Transverse colon (tissue), 4 donors: ENCODE measurements at regions not wholly inside any gene's neighbourhood (a gene's known extent, or its start where the extent isn't known, plus 50 kb on each side); places are given as distances from the start of the nearest gene placed in this dataset.

ENCODE experiments used
- DNase-seq: peaks from one replicate; pipeline ENCODE4 v3.0.0-alpha.2; 2019
- H3K27ac ChIP-seq, 4 donors: fragments of 200-600 bp; sonication (generic); 2 replicates each; pipeline ENCODE4 v1.5.1; 2016 to 2018; ENCODE audit warnings: inconsistent platforms in 4 of 4
- H3K27me3 ChIP-seq: fragments of 200-600 bp; sonication (generic); 2 replicates; pipeline ENCODE4 v1.5.1; 2017; ENCODE audit warnings: inconsistent platforms
- H3K36me3 ChIP-seq, 4 donors: fragments of 200-600 bp; sonication (generic); 2 replicates each; pipeline ENCODE4 v1.5.1; 2017 to 2019; ENCODE audit warnings: inconsistent platforms in 4 of 4
- H3K4me1 ChIP-seq, 4 donors: fragments of 200-600 bp; sonication (generic); 2 replicates each; pipeline ENCODE4 v1.5.1; 2017 to 2020; ENCODE audit warnings: inconsistent platforms in 4 of 4
- H3K4me3 ChIP-seq, 4 donors: fragments of 200-600 bp; sonication (generic); 1 replicate in 1 of 4; 2 replicates in 3 of 4; pipeline versions ENCODE4 v1.5.1 to v1.6.1; 2017 to 2019; ENCODE audit warnings: inconsistent platforms in 4 of 4
- H3K9me3 ChIP-seq, 2 donors: fragments of 200-600 bp; sonication (generic); 2 replicates each; pipeline ENCODE4 v1.5.1; 2017 to 2019; ENCODE audit warnings: inconsistent platforms in 2 of 2
- EP300 ChIP-seq: sonication (generic); formaldehyde crosslinking; IDR thresholded peaks from one replicate; pipeline ENCODE4 v1.6.1; 2017; ENCODE audit warnings: antibody characterized with exemption, low read depth
- POLR2A ChIP-seq: fragments of 450-650 bp; IDR thresholded peaks from one replicate; pipeline ENCODE4 v1.6.1; 2016; ENCODE audit warnings: antibody characterized with exemption, mild to moderate bottlenecking, moderate library complexity
- POLR2AphosphoS5 ChIP-seq, 3 donors: sonication (generic); formaldehyde crosslinking; IDR thresholded peaks; one replicate each; pipeline ENCODE4 v1.6.1; 2016; ENCODE audit warnings: antibody characterized with exemption in 3 of 3
- WGBS, 2 donors: methylation state at CpG; one replicate each; pipeline ENCODE4 v1.1.5; 2018; ENCODE audit warnings: low coverage in 1 of 2; 5-methylcytosine and 5-hydroxymethylcytosine counted together
- in situ Hi-C, 4 donors: fragments of 200-750 bp; cut with MboI; loops; one replicate each; pipeline versions ENCODE4 v1.15.0 to v1.15.1; 2017; ENCODE audit warnings: low sequenced_read_pairs in 3 of 4, low pct_ligation_motif_present in 1 of 4, low pct_unique_long_range_greater_than_20kb in 1 of 4
- intact Hi-C: fragments of 100-400 bp; cut with DNase I; formaldehyde crosslinking; loops from one replicate; pipeline ENCODE4 v1.15.1; 2023; ENCODE audit warnings: low total_unique reads
- TF ChIP-seq, protein P1 (sequence below), 5 experiments: fragments of 200-600 bp in 3 of 5; fragments of 450-650 bp in 2 of 5; sonication (generic) in 3 of 5; IDR thresholded peaks; 1 replicate in 2 of 5; 2 replicates in 3 of 5; pipeline ENCODE4 v1.5.1; 2016 to 2017; ENCODE audit warnings: antibody characterized with exemption in 5 of 5, inconsistent platforms in 3 of 5, mild to moderate bottlenecking in 2 of 5, moderate library complexity in 1 of 5

- 33% methylated on average over 8 of the region's 8 CpGs; no CpG with 5 or more reads in 1 of the 2 donors for WGBS, 2 donors
- TF ChIP-seq, protein P1, sequence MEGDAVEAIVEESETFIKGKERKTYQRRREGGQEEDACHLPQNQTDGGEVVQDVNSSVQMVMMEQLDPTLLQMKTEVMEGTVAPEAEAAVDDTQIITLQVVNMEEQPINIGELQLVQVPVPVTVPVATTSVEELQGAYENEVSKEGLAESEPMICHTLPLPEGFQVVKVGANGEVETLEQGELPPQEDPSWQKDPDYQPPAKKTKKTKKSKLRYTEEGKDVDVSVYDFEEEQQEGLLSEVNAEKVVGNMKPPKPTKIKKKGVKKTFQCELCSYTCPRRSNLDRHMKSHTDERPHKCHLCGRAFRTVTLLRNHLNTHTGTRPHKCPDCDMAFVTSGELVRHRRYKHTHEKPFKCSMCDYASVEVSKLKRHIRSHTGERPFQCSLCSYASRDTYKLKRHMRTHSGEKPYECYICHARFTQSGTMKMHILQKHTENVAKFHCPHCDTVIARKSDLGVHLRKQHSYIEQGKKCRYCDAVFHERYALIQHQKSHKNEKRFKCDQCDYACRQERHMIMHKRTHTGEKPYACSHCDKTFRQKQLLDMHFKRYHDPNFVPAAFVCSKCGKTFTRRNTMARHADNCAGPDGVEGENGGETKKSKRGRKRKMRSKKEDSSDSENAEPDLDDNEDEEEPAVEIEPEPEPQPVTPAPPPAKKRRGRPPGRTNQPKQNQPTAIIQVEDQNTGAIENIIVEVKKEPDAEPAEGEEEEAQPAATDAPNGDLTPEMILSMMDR (IDR thresholded peaks at IDR 0.05), result peak in 4 of 5 experiments; percentile 16 to 36 (median 22)
- TF ChIP-seq EP300 (no peak), POLR2AphosphoS5 (IDR thresholded peaks at IDR 0.05) (no peak), POLR2A (no peak)
- intact Hi-C loops, result no loop called here
- Histone ChIP-seq H3K4me3 (no peak overlapping the region), H3K4me1 (no peaks in the 10 kb centered on the region), H3K36me3 (no peaks in the 10 kb centered on the region), H3K27ac (no peak overlapping the region), H3K9me3 (no peaks in the 10 kb centered on the region), H3K27me3 (peaks cover 2% of the 10 kb centered on the region)
- in situ Hi-C loops, result loop anchor here in 1 of 4 donors (25.0 kb wide), 1 partner anchor 295 kb away; no protein-coding TSS in a partner anchor
- DNase-seq, result no peak
These were observed 149.0 kb upstream of the PRMT8 start for GRCh38 chr12:3342051-3342450.

DNA sequence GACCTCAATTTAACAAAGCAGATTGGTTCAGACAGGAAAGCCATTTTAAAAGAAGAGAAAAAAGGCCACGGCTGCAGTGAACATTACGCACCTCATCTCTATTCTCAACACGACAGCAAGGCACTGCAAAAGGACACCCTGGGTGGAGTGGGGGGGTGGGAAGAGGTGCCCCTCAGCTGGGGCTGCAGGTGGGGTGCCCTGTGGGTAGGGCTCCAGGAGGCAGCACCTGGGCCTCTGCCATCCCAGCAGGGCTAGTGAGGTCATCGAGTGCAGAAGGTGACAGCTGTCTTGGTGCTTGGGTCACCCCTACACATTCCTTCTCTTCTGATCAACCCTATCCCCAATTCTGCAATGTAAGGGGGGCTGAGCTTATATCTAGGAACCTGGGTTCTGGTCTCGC, 142.9 kb upstream of the PRMT8 start:
- DNase-seq, result no peak
- Histone ChIP-seq H3K27me3 (no peaks in the 10 kb centered on the region), H3K36me3 (no peaks in the 10 kb centered on the region), H3K4me1 (no peaks in the 10 kb centered on the region), H3K27ac (no peak overlapping the region), H3K4me3 (no peak overlapping the region), H3K9me3 (no peaks in the 10 kb centered on the region)
- intact Hi-C loops, result no loop called here
- 82 to 100% methylated on average over 1 to 5 of the region's 5 CpGs for WGBS, 2 donors
- in situ Hi-C loops, result loop anchor here in 1 of 4 donors (25.0 kb wide), 1 partner anchor 289 kb away; no protein-coding TSS in a partner anchor
- TF ChIP-seq POLR2A, result no peak
- TF ChIP-seq, protein P1 (IDR thresholded peaks at IDR 0.05), result no peak
- no peak for TF ChIP-seq POLR2AphosphoS5 (IDR thresholded peaks at IDR 0.05)
- TF ChIP-seq EP300, result no peak

- no peak overlapping the region for H3K4me3 ChIP-seq
- no peak for TF ChIP-seq POLR2A
- no peak for TF ChIP-seq EP300
- no peak for TF ChIP-seq POLR2AphosphoS5 (IDR thresholded peaks at IDR 0.05)
- TF ChIP-seq, protein P1 (IDR thresholded peaks at IDR 0.05), result no peak
- no peak for DNase-seq
- intact Hi-C loops (no loop called here), in situ Hi-C loops (no loop called here)
- no peaks in the 10 kb centered on the region for H3K4me1 ChIP-seq
- no peaks in the 10 kb centered on the region for H3K36me3 ChIP-seq
- no peaks in the 10 kb centered on the region for H3K9me3 ChIP-seq
- H3K27me3 ChIP-seq, result peaks cover 5% of the 10 kb centered on the region
- 71% methylated on average over 4 of the region's 4 CpGs; no CpG with 5 or more reads in 1 of the 2 donors for WGBS, 2 donors
- no peak overlapping the region for H3K27ac ChIP-seq
These were observed 140.6 kb upstream of the PRMT8 start for GRCh38 chr12:3350432-3350831.

DNA sequence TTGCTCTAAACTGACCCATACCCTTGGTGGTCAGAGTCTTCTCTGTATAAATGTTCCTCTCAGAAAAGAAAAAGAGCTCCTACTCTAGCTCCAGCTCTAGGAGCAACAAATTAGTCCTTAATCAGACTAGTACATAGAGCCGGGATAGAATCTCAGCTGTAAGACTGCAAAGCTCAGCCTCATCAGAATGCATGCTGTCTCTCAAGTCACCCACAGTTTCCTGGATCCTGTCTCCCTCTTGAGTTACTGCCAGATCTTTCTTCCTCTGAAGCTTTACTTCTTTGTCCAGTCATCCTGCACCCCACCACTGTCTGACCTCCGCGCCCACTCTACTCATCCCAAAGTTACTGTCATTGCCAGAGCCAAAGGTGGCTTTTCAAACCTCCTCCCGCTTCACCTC, 139.3 kb upstream of the PRMT8 start:
- H3K36me3 ChIP-seq, result no peaks in the 10 kb centered on the region
- intact Hi-C loops, result no loop called here
- no peak overlapping the region for H3K4me3 ChIP-seq
- DNase-seq, result no peak
- H3K4me1 ChIP-seq, result no peaks in the 10 kb centered on the region
- peaks cover 5% of the 10 kb centered on the region for H3K27me3 ChIP-seq
- in situ Hi-C loops, result no loop called here
- H3K9me3 ChIP-seq, result no peaks in the 10 kb centered on the region
- TF ChIP-seq POLR2A (no peak), EP300 (no peak), POLR2AphosphoS5 (IDR thresholded peaks at IDR 0.05) (no peak)
- TF ChIP-seq, protein P1 (IDR thresholded peaks at IDR 0.05), result no peak
- no peak overlapping the region for H3K27ac ChIP-seq
- 80 to 88% methylated on average over 2 to 4 of the region's 4 CpGs for WGBS, 2 donors
